ENCODE measurements at regions not wholly inside any gene's neighbourhood (a gene's known extent, or its start where the extent isn't known, plus 50 kb on each side); places are given as distances from the start of the nearest gene placed in this dataset.
"Not testable (repeated sequence)": the region's sequence is repeated elsewhere in the genome, so short reads cannot be mapped to it uniquely, and the experiment has no call there.

DNA sequence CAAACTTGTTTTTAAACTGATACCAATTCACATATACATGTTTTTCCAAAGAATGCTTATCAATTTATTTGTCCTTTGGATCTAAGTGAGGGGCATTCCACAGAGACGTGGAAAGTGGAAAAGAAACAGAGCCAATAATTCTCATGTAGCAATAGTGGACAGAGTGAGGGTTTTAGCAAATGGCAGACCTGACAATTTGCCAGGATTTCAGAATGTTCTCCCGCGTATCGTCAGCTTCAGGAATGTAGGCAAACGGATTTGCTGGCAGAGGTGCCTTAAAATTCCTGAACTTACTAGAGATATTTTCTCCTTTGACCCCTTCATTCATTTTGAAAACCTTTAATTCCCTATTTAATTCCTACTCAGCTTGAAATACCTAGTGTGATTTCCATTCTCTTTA is 193.4 kb upstream of the CPHXL start:
- DNase-seq (ENCODE audit: low read depth in 3 of 3, low spot score in 2 of 3) = no peak

DNA sequence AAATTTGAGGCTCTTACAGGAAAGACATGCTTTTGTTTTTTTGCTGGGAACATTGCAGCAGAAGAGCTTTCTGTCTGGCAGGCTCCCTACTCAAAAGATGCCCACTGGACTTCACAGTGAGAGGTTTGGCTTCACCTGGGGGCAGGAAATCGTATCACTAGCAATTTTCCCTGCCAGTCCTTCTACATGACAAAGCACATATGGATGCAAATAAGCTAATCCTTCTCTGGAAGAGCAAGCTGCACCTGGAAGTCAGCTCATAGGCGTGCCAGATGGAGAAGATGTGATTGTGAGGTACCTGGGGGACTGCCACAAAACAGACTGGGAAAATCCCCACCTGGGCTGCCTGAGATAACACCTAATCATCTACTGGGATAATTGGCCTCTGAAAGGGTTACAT is 195.0 kb upstream of the CPHXL start:
- DNase-seq (ENCODE audit: low read depth in 3 of 3, low spot score in 2 of 3) = no peak

DNA sequence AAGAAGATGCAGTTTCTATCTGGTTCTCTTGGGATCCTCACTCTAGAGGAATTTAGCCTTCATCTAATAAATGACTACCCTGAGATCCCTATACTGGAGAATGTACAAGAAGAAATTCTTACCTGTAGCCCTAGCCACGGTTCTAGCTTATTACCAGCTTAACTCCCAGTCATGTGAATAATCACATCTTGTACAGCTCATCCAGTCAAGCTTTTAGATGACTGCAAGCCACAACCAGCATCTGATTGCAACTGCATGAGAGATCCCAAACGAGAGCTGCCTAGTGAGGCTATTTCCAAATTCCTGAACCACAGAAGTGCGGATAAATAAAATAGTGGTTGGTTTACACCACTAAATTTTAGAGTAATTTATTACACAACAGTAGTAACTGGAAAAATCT is 196.0 kb upstream of the CPHXL start:
- no peak for DNase-seq (ENCODE audit: low read depth in 3 of 3, low spot score in 2 of 3)

GRCh38 chr16:75924397-75924796 is 198.1 kb upstream of the CPHXL start:
- DNase-seq (ENCODE audit: low read depth in 3 of 3, low spot score in 2 of 3) = no peak

GRCh38 chr16:75927810-75928209 is 201.5 kb upstream of the CPHXL start:
- DNase-seq (ENCODE audit: low read depth in 3 of 3, low spot score in 2 of 3) = no peak

GRCh38 chr16:75928295-75928694 is 202.0 kb upstream of the CPHXL start:
- no peak for DNase-seq (ENCODE audit: low read depth in 3 of 3, low spot score in 2 of 3)

- DNase-seq (ENCODE audit: low read depth in 3 of 3, low spot score in 2 of 3) = no peak
These were observed 202.8 kb upstream of the CPHXL start for GRCh38 chr16:75929046-75929445.

- no peak for DNase-seq (ENCODE audit: low read depth in 3 of 3, low spot score in 2 of 3)
These were observed 204.8 kb upstream of the CPHXL start for GRCh38 chr16:75931043-75931442.

GRCh38 chr16:75931970-75932369 is 205.7 kb upstream of the CPHXL start:
- DNase-seq (ENCODE audit: low read depth in 3 of 3, low spot score in 2 of 3) = no peak

DNA sequence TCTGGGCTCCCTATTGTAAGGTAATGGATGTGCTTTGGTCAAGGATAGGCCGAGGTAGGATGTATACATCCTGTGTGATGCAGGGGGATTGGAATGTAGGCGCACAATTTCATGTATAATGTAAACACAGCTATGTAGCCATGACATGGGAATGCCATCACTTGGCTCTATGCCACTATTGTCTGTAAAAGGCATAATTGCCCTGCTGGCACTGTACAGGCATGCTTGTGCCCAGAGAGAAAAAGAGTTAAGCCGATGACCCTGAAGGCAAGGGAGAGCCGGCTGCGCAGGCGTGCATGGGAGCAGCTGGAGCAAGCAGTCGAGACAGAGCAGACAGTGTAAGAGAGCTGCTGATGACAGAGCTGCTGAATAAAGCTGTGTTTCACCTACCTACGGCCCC is 212.5 kb upstream of the CPHXL start:
- no peak for DNase-seq (ENCODE audit: low read depth in 3 of 3, low spot score in 2 of 3)

DNA sequence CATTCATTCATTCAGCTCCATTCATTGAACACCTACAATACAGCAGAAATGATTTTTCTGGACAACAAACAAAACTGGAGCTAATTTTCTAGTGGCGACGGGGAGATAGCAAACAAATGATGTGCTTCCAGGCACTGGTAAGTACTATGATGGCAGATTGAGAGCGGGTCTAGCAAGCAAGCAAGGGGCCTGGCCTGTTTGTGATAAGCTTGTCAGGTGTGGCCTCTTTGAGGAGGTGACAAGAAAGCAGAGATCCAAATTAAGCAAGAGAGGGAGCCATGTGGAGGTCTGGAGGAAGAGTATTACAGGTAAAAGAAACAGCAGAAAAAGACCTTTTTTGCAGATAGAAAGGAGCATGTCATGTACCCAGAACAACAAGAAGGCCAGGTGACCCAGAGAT is 216.1 kb upstream of the CPHXL start:
- no peak for DNase-seq (ENCODE audit: low read depth in 3 of 3, low spot score in 2 of 3)

- no peak for DNase-seq (ENCODE audit: low read depth in 3 of 3, low spot score in 2 of 3)
These were observed 216.6 kb upstream of the CPHXL start for GRCh38 chr16:75942936-75943335.

DNA sequence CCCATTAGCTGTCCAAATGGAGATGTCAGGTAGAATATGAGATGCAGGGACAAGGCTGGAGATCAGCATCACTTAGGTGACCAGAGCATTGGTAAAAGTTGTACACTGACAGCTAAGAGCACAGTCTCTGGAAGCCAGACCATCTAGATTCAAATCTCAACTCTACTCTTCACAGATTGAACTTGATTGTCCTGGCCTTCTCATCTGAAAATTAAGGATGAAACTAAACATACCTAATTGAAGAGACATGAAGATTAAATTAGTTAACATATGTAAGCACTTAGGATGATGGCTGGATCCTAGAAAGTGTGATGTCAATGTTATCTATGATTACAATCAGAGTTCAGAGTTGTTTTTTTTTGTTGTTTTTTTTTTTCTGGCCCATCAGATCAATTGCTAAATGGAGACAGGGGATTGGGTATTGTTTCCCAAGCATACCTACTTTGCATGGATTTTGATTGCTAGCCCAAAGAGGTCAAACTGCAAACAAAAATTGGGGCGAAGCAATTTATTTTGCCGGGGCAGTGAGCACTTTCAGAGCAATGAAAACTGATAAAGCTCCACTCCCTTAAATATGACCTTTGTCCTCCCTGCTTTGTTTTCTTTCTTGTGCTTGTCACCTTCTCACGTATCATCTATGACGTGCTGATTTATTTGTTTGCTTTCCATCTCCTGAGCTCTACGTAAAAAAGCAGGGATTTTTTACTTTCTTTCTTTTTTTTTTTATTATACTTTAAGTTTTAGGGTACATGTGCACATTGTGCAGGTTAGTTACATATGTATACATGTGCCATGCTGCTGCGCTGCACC is 217.6 kb upstream of the CPHXL start:
- no peak for DNase-seq (ENCODE audit: low read depth in 3 of 3, low spot score in 2 of 3)

DNA sequence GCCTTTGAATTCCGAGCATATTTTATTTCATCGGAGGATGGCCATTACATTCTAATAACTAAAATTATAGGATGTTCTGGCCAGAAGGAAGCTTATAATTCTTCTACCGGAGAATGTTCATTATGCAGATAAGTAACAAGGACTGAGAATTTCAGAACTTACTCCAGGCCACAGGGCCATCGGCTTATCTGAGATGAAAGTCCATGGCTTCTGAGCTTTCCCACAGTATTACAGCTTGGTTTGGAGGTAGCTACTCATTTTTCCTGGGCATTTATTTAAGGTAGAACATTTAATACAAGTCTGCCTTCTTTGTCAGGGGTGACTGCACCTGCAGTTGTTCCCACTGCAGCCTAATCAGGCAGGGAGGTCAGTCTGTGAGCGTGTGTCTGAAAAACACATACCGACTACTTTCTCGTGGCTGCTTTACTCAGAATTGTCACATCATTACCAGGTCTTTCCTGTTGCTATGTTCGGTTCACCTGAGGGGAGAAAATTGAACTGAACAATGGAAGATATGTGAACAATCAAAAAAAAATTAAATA is 219.7 kb upstream of the CPHXL start:
- no peak for DNase-seq (ENCODE audit: low read depth in 3 of 3, low spot score in 2 of 3)

DNA sequence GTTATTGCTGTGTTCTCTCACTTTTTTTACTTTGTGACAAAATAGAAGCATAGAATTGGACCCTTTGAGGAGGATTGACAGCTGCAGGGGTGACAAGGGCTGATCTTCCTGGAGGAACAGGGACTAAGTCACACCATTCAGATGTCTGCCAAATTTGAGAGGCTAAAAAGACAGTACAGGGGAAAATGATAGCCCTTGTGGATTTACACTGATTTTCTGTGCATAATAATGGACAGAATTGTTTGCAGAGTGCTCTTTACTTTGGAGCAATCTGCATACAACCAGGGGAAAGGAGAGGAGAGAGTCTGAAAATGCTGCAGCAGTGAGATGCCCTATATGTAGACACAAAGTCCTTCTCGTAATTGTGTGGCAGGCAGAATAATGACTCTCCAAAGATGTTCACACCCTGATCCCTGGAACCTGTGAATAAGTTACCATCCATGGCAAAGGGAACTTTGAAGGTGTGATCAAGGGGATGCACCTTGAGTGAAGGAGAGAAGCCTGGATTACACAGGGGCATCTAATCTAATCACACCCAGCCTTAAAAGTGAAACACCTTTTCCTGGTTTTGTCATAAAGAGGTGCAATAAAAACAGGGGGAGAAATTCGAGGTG is 221.4 kb upstream of the CPHXL start:
- DNase-seq (ENCODE audit: low read depth in 3 of 3, low spot score in 2 of 3) = no peak

GRCh38 chr16:75948441-75948840 is 222.2 kb upstream of the CPHXL start:
- DNase-seq (ENCODE audit: low read depth in 3 of 3, low spot score in 2 of 3) = no peak

DNA sequence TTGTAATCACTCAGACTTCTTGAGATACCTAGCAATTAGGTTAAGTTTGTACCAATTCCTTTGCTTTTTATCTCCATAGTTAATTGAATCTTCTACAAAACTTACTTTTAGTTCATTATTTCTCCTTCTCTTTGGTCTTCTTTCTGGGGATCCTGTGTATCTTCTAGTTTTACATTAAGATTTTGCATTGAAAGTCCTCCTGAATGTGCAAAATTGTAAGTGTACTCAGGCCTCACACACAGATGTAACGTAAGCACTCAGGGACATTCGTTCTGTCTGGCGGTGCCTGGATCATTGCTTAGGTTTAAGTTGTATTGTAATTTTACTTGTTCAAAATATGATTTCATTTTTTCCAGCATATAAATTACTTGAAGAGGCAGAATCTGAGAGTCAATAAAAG is 222.6 kb upstream of the CPHXL start:
- DNase-seq (ENCODE audit: low read depth in 3 of 3, low spot score in 2 of 3) = no peak

GRCh38 chr16:75952124-75952523 is 225.8 kb upstream of the CPHXL start:
- DNase-seq (ENCODE audit: low read depth in 3 of 3, low spot score in 2 of 3) = no peak

DNA sequence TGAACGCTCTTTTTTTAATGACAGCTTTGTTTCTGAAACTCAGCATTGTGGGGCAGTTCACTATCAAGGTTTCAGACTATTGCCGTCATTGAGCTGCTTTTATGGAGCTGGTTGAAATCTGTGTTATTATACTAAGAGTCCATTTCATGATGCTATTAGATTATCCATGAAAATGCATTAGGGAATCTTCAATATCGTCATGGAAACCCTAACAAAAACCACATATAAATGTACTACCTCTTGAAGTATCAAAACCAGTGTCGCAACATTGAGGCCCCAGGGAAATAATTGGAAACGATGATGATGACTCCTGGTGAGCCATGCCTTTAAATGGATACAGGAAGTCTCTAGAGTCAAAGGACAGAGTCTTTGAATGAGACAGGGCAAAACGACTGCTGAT is 231.6 kb upstream of the CPHXL start:
- DNase-seq (ENCODE audit: low read depth in 3 of 3, low spot score in 2 of 3) = no peak

DNA sequence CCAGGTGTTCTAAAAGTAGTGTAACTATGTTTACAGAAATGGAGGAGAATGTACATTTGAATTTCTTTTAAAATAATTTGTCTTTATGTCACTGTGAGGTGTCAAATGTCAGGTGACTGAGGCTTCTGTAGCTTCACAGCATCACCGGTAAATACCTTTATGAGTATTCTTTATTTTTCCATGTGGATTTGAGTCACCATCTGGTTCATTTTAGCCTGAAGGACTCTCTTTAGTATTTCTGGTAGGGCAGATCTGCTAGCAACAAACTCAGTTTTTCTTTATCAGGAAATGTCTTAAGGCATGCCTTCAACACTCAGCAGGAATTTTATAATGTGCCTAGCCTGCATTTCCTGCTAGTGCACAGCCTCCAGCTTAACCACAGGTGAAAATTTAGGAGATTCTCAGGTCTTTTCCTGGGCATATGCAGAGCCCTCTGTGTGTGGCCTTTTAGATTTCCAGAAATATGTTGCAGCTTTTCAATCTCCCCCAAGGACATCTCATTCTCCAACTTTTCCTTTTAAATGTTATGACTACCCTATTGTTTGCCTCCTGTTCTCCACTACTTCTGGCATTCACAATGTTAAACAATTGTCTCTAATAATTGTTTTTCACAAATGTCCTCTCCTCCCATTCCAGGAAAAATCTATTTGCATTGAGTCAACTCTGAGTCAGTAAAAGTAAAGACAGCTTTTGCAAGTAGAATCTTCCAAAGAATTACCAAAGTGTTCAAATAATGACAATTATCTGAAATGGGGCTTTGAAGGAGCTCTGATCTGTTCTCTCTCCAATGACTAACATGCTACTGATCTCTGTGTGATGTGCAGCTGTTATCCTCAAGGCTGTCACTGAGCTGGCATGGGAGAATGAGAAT is 239.4 kb upstream of the CPHXL start:
- DNase-seq (ENCODE audit: low read depth in 3 of 3, low spot score in 2 of 3) = no peak

DNA sequence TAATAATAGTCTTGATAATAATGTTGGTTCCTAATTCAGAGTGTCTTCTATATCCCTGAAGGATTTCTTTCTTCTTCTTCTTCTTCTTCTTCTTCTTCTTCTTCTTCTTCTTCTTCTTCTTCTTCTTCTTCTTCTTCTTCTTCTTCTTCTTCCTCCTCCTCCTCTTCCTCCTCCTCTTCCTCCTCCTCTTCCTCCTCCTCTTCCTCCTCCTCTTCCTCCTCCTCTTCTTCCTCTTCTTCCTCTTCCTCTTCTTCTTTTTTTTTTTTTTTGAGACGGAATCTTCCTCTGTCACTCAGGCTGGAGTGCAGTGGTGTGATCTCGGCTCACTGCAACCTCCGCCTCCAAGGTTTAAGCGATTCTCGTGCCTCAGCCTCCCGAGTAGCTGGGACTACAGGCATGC is 242.8 kb upstream of the CPHXL start:
- DNase-seq (ENCODE audit: low read depth in 3 of 3, low spot score in 2 of 3) = not testable (repeated sequence)
